Tibial nerve (tissue), 4 donors: ENCODE measurements at regions not wholly inside any gene's neighbourhood (a gene's known extent, or its start where the extent isn't known, plus 50 kb on each side); places are given as distances from the start of the nearest gene placed in this dataset.

Experiments used
- CTCF ChIP-seq, 5 experiments: fragments of 200-600 bp in 3 of 5; fragments of 450-650 bp in 2 of 5; sonication (generic) in 3 of 5; IDR thresholded peaks; one replicate each; pipeline ENCODE4 v1.5.1; 2016 to 2019; ENCODE audit warnings: antibody characterized with exemption in 5 of 5, mild to moderate bottlenecking in 3 of 5, moderate library complexity in 2 of 5
- EP300 ChIP-seq, 2 donors: sonication (generic); formaldehyde crosslinking; IDR thresholded peaks; one replicate each; pipeline ENCODE4 v1.6.1; 2017; ENCODE audit warnings: antibody characterized with exemption in 2 of 2, mild to moderate bottlenecking in 1 of 2
- POLR2A ChIP-seq, 2 donors: fragments of 450-650 bp; IDR thresholded peaks; one replicate each; pipeline ENCODE4 v1.6.1; 2017; ENCODE audit warnings: antibody characterized with exemption in 2 of 2, mild to moderate bottlenecking in 2 of 2, moderate library complexity in 2 of 2

- TF ChIP-seq CTCF (IDR thresholded peaks at IDR 0.05) (no peak), POLR2A (IDR thresholded peaks at IDR 0.05) (no peak), EP300 (IDR thresholded peaks at IDR 0.05) (peak in 1 of 2 donors; percentile 12)
These were observed 156.6 kb upstream of the DMRT1 start for GRCh38 chr9:684941-685340.
